ENCODE measurements at regions not wholly inside any gene's neighbourhood (a gene's known extent, or its start where the extent isn't known, plus 50 kb on each side); places are given as distances from the start of the nearest gene placed in this dataset.
"Not testable (repeated sequence)": the region's sequence is repeated elsewhere in the genome, so short reads cannot be mapped to it uniquely, and the experiment has no call there.

DNA sequence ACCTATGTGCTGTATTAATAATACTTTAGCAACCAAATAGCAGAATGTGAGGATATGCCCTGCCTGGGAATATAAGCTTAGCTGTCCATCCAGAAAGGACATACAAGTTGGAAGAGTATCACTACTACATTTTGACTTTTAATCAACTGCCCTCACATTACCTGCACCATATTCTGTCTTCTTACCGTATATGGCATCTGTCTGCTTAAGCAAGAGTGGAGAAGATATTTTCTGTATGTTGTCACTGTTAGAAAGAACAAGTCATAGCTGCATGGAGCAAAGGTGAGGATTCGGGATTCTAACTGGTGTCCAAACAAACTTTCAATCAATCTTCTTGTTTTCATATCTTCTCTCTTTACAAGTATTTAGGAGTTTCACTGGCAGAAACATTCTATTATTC lies 929.5 kb upstream of the ROBO1 start:
- no peak for DNase-seq

DNA sequence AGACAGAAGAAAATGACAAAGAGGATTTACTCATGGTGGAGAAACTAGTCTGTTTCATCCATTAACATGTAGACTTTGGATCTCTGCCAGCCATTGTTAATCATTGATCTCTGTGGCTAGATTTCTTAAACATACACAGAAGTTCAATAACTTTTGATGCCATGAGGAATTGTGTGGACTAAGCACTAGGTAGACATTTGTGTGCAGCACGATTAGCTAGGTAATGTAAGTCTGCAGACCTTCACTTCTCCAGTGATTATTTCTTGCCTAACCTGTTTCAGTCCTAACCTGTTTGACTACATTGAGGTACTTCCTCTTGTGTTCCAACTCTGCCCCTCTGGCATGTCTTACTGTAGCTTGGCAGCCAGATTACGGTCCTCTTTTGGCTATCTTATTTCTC lies 928.5 kb upstream of the ROBO1 start:
- DNase-seq: no peak

DNA sequence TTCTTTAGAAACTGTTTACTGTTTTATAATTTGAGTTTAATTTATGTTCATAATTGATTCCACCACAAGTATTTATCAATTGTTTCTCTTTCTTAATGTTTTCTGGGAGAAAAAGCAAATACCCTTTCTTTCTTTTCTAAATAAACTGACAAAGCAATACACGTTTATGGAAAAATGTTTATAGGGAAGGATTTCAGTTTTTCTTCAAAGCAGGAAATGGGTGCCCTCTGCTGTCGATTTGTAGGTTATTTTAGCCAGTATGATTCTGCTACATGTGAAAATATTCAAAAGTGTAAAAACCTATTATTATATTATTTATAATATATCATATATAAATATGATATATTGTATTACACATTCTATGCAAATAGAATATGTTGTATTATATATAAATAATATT lies 921.0 kb upstream of the ROBO1 start:
- DNase-seq: no peak

DNA sequence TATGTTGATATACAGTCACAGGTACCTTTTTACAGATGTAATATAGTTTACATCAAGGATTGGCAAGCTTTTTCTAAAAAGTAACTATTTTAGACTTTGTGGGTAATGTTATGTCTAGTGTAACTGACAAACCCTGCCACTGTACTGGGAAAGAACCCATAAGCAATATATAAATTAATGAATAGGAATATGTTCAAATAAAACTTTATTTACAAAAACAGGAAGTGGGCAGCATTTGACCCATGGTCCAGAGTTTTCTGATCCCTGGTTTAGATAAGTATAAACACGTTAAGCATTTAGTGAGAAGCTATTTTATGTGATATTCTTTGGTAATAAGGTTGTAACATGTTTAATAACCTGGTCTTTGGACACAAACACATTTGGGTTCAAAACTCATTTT lies 915.2 kb upstream of the ROBO1 start:
- no peak for DNase-seq

DNA sequence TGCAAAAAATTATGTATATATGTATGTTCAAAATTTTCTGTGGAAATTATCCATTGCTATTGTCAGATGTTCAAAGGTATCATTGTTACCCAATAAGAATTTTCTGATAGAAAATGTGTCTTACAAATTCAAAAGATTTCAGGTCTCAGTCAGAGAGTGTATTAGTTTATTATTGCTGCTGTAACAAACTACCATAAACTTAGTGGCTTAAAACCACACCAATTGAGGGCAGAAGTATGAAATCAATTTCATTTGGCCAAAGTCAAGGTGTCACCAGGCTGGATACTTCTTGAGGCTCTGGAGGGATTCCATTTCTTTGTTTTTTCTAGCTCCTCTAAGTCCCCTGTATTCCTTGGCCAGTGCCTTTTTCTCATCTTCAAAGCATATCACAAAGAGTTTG lies 914.4 kb upstream of the ROBO1 start:
- no peak for DNase-seq

DNA sequence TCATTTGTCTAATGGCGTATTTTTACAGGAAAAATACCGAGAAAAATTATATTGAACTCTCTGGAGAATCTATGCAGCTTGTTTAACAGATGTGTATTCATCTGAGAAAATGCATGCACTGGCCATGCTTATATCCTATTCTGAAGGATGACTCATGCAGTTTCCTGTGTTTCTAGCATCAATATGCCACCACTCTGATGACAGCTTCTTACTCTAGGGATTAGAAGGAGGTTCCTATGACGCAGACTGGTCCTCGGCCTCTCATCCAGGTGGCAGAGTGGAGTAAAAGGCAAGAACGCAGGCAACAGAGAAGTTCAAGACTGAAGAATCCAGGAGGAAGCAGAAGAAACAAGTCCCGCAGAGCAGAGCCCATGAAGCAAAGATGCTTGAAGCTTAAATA lies 910.0 kb upstream of the ROBO1 start:
- DNase-seq: no peak

DNA sequence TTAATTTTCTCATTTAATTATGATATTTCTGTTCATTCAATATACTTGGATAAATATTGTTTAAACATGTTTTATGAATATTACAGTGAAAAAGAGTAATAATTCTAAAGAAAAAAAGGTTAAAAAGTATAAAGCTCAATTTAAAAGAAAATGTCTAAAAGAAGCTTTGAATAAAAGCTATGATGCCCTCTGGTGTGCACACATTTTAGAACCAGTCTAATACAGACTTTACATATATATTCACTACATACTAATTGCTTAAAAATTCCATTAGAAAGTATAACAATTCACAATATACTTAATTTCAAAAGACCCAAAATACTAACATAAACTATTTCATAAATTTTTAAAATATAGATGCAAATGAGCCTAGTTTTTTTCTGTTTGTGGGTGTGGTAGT lies 909.1 kb upstream of the ROBO1 start:
- no peak for DNase-seq

DNA sequence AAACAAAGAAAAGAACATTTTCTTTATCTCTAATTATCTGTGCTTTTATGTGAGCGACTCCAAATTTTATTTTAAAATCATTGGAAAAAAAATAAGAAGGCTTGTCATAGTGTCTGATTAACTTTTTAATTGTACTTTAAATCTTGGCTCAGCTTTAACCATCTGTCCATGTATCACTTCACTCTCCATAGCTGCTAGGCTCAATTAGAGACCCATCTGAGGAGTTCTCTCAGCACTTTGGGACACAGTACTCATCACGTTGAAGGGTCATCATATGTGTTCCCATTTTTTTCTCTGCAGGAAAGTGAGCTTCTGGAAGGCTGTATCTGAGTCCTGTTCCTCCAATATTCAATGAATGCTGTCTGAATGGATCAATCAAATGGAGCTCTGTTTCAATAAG lies 908.5 kb upstream of the ROBO1 start:
- no peak for DNase-seq

DNA sequence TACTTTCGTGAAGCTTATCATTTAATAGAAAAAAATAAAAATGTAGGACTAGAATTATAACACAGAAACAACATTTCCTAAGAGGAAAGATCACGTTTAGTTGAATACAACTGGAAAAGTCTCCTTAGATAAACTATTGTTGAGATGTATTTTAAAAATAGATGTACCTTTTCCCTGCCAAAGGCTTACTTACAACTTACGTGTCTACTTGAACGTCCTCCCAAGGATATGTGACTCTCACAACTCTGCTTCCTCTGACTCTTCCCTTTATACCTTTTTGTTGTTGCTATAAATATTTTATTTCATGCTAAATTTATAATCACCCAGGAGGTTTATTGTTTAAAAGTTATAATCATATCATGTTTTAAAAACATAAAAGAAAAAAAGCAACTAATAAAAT lies 908.0 kb upstream of the ROBO1 start:
- no peak for DNase-seq

DNA sequence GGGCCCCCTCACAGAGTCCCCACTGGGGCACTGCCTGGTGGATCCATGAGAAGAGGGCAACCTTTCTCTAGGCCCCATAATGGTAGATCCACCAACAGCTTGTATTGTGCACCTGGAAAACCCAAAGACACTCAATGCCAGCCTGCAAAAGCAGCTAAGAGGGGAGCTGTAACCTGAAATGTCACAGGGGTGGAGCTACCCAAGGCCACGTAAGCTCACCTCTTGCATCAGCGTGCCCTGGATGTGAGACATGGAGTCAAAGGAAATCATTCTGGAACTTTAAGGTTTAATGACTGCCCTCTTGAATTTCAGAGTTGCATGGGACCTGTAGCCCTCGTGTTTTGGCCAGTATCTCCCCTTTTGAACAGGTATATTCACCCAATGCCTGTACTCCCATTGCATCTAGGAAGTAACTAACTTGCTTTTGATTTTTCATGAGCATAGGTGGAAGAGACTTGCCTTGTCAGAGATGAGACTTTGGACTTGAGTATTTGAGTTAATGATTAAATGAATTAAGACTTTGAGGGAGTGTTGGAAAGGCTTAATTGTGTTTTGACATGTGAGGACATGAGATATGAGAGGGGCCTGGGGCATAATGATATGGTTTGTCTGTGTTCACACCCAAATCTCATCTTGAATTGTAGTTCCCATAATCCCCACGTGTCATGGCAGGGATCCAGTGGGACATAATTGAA lies 900.9 kb upstream of the ROBO1 start:
- no peak for DNase-seq

DNA sequence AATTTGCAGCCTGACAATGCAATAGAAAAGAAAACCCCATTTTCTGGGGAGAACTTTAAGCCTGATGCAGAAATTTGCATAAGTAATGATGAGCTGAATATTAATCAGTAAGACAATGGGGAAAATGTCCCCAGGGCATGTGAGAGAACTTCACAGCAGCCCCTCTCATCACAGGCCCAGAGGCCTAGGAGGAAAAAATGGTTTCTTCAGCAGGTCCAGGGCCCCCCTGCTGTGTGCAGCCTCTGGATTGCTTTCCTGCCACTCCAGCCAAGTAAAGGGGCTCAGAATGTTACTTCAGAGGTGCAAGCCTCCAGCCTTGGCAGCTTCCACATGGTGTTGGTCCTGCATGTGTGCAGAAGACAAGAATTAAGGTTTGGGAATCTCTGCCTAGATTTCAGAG lies 900.3 kb upstream of the ROBO1 start:
- DNase-seq: no peak

DNA sequence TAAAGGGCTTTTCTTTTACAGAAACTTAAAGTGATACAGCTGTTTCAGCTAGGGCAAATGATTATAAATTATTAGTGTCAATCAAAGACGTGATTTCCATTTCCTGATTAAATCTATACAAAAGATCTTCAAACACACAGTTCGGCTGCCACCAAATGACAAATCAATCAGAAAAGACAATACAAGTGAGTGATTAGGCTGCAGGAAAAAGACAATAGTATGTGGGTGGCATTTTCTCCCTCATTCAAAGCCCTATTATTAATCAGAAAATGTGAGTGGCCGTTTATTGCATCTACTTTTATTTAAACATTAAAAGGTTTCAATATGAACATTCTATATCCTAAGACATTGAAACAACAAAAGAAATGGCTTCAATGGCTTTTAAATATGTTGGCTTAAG lies 895.6 kb upstream of the ROBO1 start:
- DNase-seq: no peak

DNA sequence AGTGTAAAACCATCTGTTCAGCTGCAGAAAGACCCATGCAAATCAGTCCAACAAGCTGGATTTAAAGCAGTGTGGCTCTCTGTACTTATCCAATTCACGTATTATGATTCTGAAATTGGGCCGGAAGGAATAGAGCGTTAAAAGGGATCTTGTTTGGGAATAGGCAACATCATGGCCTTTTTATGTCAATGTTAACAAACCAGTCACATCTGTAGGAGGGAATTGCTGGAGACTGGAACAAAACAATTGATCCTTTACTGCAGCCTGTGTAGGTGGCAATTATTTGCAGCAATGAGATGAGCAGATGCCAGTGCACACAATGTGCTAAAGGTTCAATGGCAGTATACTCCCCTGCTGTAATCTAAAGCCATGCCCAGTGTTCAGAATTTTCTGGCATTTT lies 887.4 kb upstream of the ROBO1 start:
- DNase-seq: no peak

DNA sequence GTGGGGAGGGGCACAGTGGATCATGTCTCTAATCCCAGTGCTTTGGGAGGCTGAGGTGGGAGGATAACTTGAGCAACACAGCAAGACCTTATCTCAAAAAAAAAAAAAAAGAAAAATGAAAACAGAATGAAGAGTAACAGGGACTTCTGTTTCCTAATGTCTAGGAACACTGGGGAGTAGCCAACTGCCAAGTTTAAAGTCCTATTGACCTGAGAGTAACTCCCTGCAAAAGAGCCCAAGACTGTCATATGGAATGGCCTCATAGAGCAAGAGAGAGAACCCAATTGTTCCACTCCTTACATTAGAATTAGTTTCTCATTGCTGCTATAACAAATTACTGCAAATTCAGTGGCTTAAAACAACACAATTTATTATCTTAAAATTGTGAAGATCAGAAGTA lies 881.4 kb upstream of the ROBO1 start:
- no peak for DNase-seq

DNA sequence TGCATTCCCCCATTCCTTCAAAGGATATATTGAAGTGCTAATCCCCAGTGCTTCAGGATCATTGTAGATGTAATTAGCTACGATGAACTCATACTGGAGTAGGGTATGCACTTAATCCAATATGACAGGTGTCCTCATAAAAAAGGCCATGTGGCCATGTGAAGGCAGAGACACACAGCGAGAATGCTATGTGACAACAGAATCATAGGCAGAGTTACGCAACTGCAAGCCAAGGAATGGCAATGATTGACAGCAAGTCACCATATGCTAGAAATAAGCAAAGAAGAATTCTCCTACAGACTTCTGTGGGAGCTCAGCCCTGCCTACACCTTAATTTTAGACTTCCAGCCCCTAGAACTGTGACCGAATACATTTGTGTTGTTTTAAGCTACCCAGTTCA lies 875.6 kb upstream of the ROBO1 start:
- DNase-seq: no peak

DNA sequence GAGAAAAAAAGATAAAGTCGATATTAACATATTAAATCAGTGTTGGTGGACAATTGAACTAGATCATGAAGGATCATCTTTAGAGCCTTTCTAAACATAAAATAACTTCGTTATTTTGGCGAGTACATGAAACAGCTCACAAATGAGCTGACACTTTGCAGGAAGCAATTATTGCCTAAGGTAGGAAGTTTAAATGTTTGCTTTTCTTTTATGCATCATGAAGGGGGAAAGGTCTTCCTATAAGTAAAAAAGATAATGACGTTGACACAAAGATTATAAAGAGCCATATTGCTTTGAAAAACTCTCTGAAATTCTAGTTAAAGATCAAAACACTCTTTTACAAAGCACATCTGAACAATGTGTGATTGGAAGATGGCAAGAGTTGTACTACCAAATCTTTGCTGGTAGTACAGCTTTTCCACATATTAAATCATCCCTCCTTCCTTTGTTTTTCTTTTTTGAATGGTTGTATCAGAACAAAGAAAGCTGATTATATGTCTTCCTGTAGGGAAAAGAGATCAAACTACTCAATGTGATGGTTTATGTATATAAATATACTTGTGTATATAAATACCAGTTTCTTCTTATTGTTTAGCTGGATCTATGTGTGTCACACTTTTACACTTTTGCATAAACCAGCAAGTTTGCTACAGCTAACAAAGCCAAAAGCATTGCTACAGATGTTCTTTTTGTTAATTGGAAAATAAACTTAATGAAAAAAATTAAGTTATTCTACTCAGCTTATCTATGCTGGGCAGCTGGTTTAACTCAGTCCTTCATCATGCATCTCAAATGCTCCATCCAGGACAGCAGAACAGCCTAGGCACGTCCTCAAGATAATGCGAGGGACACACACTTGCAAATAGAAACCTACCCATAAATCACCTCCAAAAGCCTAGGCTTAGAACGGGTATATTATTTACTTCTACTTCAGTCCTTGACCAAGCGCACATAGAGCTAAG lies 850.8 kb upstream of the ROBO1 start:
- no peak for DNase-seq

DNA sequence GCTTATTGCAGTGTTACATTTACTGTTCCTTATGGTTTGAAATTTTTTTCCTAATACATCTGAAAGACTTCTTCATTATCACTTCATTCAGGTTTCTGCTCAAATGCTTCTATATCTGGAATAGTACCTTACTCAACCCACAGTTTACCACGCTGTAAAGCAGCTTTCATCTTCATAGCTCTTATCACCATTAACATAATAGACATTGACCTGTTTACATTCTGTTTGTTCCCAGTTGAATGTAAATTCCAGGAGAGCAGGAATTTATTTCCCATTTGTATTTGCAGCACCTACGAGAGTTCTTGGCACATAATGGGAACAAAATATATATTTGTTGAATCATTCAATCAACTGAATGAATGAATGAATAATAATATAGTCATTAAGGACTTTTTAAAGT lies 844.6 kb upstream of the ROBO1 start:
- no peak for DNase-seq

DNA sequence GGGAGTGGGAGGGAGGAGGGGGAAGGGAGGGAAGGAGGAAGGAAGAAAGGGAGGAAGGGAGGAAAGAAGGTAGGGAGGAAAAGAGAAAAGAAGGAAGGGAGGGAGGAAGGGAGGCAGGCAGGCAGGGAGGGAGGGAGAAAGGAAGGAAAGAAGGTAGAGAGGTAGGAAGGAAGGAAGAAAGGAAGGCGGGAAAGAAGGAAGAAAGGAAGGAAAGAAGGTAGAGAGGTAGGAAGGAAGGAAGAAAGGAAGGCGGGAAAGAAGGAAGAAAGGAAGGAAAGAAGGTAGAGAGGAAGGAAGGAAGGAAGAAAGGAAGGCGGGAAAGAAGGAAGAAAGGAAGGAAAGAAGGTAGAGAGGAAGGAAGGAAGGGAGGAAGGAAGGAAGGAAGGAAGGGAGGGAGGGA lies 840.3 kb upstream of the ROBO1 start:
- DNase-seq: not testable (repeated sequence)

DNA sequence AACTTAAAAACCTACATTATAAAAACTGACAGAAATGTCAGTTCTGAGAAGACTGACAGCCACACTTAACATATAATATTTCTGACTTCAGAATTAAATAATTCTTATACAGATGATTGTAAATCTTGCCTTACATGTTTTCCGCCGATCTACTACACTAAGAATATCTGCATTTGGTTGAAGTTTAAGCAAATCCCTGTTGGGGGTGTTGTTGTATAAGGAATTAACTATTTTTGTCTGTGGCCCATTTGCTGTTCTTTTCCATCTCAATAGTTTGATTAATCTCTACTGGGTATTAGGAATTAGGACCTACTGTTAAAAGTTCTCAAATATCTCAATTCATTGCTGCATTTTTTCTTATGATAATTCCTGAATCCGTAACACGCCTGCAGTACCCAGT lies 838.3 kb upstream of the ROBO1 start:
- DNase-seq: no peak

DNA sequence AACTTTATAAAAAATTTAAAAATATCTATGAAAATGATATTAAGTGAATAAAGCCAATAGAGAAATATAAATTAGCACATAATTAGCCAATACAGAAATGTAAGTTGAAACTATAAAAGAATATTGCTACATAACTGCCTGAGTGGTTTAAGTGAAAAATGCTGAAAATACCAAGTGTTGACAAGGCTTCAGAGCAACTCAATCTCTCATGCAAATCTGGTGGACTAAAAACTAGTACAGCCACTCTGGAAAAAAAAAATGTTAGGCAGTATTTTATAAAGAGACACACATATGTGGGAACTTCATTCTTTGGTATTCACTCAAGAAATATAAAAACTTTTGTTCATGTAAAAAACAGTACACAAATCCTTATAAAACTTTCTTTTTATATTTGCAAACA lies 833.7 kb upstream of the ROBO1 start:
- DNase-seq: no peak

DNA sequence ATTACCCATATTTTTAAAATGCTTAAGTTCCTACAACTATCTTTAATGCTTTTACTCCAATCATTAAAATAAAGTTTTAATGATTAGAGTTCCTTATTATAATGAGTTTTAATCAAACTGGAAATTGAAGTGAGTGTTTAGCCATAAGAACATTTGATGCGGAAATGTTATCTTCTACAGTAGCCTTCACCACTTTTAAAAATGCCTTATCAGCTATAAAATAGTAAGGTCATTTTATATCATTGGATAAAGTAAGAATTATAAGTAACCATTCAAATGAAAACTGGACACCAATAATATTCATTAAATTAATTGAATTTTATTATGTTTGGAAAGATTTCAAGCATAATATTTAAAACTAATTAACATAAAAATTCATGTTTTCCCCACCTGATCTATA lies 825.0 kb upstream of the ROBO1 start:
- DNase-seq: no peak

DNA sequence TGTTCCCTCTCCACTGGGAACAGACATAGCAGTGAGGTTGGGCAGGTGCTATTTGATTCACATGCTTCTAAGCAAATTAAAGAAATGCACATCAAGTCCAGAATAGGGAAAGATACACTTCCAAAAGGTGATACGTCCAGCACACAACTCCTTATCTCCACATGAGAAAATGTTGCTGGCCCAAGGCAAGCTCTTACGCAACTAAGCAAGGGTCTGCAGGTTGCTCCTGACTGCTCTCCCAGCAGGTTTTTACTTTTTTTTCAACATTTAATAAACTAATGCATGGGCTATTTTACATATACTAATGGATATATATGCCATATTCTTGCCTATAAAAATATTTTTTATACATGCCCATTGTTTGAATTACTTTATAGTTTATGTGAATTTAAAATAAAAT lies 818.5 kb upstream of the ROBO1 start:
- no peak for DNase-seq

DNA sequence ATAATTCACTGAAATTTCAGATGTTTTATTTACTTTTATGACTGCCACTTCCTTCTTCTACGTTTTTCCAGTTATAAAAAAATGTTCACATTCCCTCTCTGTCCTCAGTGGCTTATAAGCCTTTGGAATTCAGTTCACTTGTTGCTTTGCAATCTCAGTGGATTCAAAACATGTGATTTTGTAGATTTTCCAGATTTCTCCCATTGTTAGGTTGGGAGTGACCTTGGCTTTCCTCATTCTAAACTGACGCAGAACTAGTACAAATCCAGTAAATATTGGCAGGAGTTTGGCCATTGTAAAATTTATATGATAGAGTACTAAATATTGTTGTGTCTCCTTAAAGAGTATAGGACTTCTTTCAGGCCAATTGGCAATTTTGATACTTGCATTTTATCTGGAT lies 812.3 kb upstream of the ROBO1 start:
- DNase-seq: no peak

DNA sequence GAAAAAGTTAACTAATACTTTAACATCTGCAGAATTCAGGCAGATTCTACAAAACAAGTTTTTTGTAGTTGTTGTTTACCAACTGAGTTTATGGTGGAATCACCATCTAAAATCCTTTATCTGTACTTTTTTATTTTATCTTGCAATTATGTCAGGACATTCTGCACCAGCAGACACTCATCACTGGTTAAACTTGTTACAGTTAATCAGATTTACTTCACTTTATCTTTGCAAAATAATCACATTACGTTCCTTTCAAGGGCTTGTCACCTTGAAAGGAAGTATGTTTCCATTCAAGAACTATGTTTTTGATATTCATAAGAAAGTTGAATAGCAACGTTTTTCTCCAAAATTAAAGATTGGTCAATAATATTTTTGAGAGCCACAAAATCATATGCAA lies 796.6 kb upstream of the ROBO1 start:
- no peak for DNase-seq

DNA sequence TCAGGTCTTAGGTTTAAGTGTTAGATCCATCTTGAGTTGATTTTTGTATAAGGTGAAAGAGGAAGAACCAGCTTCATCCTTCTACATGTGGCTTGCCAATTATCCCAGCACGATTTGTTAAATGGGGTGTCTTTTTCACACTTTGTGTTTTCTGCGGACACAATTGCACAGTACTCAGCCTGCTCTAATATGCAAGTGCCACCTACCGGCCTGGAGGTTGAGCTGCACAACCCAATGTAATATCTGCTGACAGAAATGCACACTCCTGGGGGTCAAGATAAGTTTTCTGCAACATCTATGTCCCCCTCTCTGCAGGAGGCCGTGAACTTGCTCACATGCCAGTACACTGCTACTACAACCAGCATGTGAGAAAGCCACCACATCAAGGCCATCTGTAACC lies 791.9 kb upstream of the ROBO1 start:
- no peak for DNase-seq

Data from activated effector memory CD4-positive, alpha-beta T cell treated with anti-CD3 and anti-CD28 coated beads, Interleukin-2, amount 50 U/mL, for 16 hours (primary cell).